ENCODE measurements at regions not wholly inside any gene's neighbourhood (a gene's known extent, or its start where the extent isn't known, plus 50 kb on each side); places are given as distances from the start of the nearest gene placed in this dataset.

- no peak for TF ChIP-seq CTCF (IDR thresholded peaks at IDR 0.05)
- TF ChIP-seq POLR2AphosphoS5 (IDR thresholded peaks at IDR 0.05), result no peak
- TF ChIP-seq POLR2A (IDR thresholded peaks at IDR 0.05), result no peak
These were observed 496.9 kb upstream of the LRRC7 start for GRCh38 chr1:69070660-69071373.
